GM03348 (cell line): ENCODE measurements at regions not wholly inside any gene's neighbourhood (a gene's known extent, or its start where the extent isn't known, plus 50 kb on each side); places are given as distances from the start of the nearest gene placed in this dataset.
"Not testable (repeated sequence)": the region's sequence is repeated elsewhere in the genome, so short reads cannot be mapped to it uniquely, and the experiment has no call there.

ENCODE experiments used
- DNase-seq: peaks from one replicate; pipeline ENCODE4 v3.0.0; 2012; ENCODE audit warnings: low spot score

DNA sequence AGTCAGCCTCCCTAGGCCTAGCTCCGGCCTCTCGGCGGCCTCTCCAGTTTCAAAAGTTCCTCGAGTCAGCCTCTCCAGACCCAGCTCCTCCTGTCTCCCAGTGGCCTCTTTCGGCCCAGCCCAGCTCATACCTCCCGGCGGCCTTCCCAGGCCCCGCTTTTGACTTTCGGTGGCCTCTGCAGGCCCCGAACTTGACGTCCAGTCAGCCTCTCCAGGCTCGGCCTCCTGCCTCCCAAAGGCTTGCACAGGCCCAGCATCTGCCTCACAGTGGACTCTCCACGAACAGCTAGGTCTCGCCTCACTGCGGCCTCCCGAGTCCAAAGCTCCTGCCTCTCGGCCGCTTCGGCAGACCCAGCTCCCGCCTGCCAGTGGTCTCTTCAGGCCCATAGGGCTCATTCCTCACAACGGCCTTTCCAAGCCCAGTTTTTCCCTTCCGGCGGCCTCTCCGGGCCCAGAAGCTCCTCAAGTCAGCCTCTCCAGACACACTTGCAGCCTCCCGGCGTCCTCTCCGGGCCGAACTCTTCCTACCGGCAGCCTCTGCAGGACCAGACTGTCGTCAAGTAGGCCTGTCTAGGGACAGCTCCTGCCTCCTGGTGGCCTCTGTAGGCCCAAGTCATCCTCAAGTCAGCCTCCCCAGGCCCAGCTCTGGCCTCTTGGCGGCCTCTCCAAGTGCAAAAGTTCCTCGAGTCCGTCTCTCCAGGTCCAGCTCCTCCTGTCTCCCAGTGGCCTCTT, 249.9 kb upstream of the ZNF722 start:
- not testable (repeated sequence) for DNase-seq

DNA sequence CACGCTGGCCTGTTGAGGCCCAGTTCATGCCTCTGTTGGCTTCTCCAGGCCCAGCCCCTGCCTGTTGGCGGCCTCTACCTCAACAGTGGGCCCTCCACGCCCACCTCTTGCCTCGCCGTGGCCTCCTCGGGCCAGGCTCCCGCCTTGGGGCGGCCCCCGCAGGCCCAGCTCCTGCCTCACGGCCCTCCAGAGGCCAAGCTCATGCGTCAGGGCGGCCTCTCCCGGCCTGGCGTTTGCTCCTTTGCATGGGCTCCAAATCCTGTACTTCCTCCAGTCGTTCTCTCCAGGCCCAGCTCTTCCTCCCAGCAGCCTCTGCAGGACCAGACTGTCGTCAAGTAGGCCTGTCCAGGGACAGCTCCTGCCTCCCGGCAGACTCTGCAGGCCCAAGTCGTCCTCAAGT, 246.2 kb upstream of the ZNF722 start:
- not testable (repeated sequence) for DNase-seq

DNA sequence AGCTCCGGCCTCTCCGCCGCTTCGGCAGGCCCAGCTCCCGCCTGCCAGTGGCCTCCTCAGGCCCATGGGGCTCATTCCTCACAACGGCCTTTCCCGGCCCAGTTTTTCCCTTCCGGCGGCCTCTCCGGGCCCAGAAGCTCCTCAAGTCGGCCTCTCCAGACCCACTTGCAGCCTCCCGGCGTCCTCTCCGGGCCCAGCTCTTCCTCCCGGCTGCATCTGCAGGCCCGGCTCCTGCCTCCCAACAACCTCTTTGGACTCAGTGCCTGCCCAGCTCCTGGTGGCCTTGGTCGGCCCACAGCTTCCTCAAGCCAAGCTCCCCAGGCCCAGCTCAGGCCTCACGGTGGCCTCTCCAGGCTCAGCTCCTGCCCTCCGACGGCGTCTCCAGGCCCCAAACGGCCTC, 245.5 kb upstream of the ZNF722 start:
- not testable (repeated sequence) for DNase-seq

DNA sequence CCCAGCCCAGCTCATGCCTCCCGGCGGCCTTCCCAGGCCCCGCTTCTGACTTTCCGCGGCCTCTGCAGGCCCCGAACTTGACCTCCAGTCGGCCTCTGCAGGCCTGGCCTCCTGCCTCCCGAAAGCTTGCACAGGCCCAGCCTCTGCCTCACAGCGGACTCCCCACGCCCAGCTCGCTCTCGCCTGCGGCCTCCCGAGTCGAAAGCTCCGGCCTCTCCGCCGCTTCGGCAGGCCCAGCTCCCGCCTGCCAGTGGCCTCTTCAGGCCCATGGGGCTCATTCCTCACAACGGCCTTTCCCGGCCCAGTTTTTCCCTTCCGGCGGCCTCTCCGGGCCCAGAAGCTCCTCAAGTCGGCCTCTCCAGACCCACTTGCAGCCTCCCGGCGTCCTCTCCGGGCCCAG, 238.4 kb upstream of the ZNF722 start:
- not testable (repeated sequence) for DNase-seq

DNA sequence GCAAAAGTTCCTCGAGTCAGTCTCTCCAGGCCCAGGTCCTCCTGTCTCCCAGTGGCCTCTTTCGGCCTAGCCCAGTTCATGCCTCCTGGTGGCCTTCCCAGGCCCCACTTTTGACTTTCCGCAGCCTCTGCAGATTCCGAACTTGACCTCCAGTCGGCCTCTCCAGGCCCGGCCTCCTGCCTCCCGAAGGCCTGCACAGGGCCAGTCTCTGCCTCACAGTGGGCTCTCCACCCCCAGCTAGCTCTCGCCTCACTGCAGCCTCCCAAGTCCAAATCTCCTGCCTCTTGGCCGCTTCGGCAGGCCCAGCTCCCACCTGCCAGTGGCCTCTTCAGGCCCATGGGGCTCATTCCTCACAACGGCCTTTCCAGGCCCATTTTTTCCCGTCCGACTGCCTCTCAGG, 233.1 kb upstream of the ZNF722 start:
- peak; percentile 0 for DNase-seq

DNA sequence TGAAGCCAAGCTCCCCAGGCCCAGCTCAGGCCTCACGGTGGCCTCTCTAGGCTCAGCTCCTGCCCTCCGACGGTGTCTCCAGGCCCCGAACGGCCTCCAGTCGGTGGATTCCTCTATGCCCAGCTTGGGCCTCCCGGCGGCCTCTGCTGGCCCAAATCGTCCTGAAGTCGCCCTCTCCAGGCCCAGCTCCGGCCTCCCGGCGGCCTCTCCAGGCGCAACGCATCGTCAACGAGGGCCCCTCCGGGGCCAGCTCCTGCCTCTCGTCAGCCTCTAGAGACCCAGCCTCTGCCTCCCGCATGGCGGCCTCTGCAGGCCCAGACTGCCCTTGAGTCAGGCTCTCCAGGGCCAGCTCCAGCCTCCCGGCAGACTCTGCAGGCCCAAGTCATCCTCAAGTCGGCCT, 232.5 kb upstream of the ZNF722 start:
- DNase-seq, result not testable (repeated sequence)

DNA sequence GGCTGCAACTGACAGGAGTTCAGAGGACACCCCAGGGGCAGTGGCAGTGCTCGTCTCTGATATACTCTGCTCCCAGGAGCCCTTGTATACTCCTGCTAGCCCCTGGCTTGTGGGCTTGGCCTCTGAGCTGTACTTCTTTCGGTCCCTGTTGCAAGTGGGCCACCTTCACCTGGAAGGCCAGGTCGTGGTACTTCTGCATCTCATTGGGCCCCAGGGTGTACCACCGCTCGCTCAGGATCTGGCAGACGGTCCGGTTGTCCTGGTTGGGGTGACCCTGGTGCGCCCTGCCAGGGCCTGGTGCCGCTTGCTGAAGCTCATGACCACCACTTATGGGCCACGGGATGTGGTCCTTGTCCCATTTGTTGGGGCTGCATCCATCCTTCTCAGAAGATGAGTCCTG, 228.5 kb upstream of the ZNF722 start:
- not testable (repeated sequence) for DNase-seq

DNA sequence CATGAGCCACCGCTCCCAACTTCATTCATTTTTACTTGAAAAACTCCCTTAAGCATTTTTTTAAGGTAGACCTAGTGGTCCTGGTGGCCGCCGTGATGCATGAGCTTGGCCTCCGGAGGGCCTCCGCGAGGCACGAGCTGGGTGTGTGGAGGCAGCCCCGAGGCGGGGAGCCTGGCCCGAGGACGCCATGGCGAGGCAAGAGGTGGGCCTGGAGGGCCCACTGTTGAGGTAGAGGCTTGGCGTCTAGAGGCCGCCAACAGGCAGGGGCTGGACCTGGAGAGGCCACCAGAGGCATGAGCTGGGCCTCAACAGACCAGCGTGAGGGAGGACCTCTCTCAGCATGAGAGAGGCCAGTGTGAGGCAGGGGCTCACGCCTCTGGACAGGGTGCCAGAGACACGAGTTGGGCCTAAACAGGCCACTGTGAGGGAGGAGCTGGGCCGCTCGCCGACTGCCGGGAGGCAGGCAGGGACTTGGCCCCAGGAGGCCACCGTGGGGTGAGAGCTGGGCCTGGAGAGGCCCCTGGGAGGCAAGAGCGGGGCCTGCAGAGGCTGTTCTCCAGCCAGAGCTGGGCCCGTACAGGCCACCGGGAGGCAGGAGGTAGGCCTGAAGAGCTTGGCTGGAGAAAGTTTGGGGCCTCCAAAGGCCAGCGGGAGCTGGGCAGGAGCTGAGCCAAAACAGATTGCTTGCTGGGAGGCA, 227.1 kb upstream of the ZNF722 start:
- peak; percentile 0 for DNase-seq

DNA sequence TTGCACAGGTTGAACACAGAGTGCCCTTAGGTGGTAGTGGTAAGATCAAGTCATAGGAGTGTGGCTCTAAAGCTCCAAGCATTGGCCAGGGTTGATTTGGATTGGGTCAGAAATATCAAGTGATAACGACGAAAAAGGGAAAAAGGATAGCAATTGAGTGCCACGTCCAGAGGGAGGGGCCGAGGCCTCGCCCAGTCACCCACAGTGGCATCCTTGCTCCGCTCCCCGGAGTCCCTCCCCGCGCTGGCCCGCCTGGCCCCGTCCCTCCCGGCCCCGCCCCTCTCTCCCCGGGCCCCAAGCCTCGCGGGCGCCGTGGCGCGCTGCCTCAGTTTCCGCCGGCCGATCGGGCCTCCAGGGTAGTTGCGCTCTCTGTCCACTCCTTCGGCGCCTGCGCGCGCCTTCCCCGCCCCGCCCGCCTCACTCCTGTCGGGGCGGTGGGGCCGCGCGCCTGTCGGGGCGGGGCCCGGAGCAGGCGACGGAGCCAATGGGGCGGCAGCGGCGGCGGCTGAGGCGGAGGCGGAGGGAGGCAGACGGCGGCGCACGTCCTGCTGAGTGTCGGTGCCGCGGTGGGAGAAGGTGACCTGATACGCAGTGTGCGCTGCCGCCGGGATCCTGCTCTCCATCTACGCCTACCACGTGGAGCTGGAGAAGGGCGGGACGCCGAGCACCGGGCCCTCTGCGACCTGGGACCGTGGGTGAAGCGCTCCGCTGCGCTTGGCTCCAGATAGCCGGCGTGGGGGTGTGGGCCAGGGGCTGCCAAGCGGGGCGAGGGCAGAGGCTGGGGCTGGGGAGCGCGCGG, 209.1 kb upstream of the ZNF722 start:
- no peak for DNase-seq

DNA sequence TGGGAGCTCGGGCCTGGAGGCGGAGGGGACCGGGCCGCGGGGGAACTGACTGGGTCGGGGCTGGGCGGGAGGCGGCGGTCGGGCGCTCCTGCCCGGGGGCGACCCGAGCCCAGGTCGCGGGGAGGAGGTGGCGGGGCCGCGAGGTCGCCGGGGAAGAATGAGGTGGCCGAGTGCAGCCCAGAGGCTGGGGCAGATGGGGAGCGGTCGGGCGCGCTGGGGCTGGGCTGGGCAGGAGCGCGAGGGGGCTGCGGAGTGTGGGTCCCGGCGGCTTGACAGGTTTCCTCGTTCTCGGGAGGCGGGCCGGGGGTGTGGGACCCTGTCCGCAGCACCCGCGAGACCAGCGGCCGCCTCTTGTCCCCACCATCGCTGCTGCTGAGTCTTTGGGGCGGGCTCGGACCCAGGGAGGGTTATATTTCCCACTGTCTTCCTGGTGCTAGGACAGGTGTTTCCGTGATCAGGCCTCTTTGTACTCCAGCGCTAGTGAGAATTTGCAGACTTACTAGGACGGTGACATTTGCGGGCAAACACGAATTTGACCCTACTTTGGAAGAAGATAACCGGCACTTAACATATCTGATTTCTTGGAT, 208.4 kb upstream of the ZNF722 start:
- DNase-seq, result not testable (repeated sequence)
